Naive thymus-derived CD4-positive, alpha-beta T cell (primary cell): ENCODE measurements at regions not wholly inside any gene's neighbourhood (a gene's known extent, or its start where the extent isn't known, plus 50 kb on each side); places are given as distances from the start of the nearest gene placed in this dataset.
A peak's percentile ranks its signal among the peaks of the same experiment; 100 is the strongest.

Experiments used
- ATAC-seq: fragments of 150-1000 bp; cut with Tn5 transposase; 2 replicates; pipeline ENCODE4 v1.10.0; 2021; ENCODE audit warnings: mild to moderate bottlenecking, moderate library complexity
- CTCF ChIA-PET: fragments of 350-600 bp; sonication (Branson Sonifier 250); formaldehyde crosslinking; loops from one replicate; lab custom pipeline; 2021; ENCODE audit warnings: antibody characterized with exemption; lab: Charles Lee
- POLR2A ChIA-PET: fragments of 350-600 bp; sonication (Branson Sonifier 250); formaldehyde crosslinking; loops from one replicate; lab custom pipeline; 2021; ENCODE audit warnings: antibody characterized with exemption, inconsistent platforms; lab: Charles Lee
- DNase-seq, 9 donors: peaks; one replicate each; pipeline versions ENCODE4 v3.0.0 to v3.0.0-alpha.2; 2020 to 2022; ENCODE audit warnings: mixed read lengths in 1 of 9
- H3K27ac ChIP-seq: one replicate; pipeline ENCODE4 v1.7.0; 2013; ENCODE audit warnings: mild to moderate bottlenecking, low read depth, low read length, moderate library complexity
- H3K27me3 ChIP-seq, 2 donors: one replicate each; pipeline ENCODE4 v1.7.0; 2013; ENCODE audit warnings: low read length in 2 of 2, mild to moderate bottlenecking in 2 of 2, moderate library complexity in 2 of 2; ENCODE audit not compliant: control insufficient read depth in 2 of 2, insufficient read depth in 2 of 2
- H3K36me3 ChIP-seq, 3 experiments: 1 replicate in 2 of 3; 2 replicates in 1 of 3; pipeline ENCODE4 v1.7.0; 2013; ENCODE audit warnings: low read length in 3 of 3, mild to moderate bottlenecking in 3 of 3, moderate library complexity in 1 of 3; ENCODE audit not compliant: insufficient read depth in 3 of 3, control insufficient read depth in 2 of 3
- H3K4me1 ChIP-seq, 2 donors: one replicate each; pipeline ENCODE4 v1.7.0; 2013; ENCODE audit warnings: low read length in 2 of 2, mild to moderate bottlenecking in 2 of 2, moderate library complexity in 1 of 2; ENCODE audit not compliant: control insufficient read depth in 2 of 2, insufficient read depth in 2 of 2
- H3K4me3 ChIP-seq: 2 replicates; pipeline ENCODE4 v1.7.0; 2013; ENCODE audit warnings: mild to moderate bottlenecking, low read length
- H3K9me3 ChIP-seq, 3 experiments: 1 replicate in 2 of 3; 2 replicates in 1 of 3; pipeline ENCODE4 v1.7.0; 2013; ENCODE audit warnings: low read length in 3 of 3; ENCODE audit not compliant: control insufficient read depth in 2 of 3
- H3K27ac Mint-ChIP-seq, 9 donors: one replicate each; pipeline ENCODE4 v1.8.0; 2020 to 2022; ENCODE audit warnings: mixed read lengths in 9 of 9, mild to moderate bottlenecking in 8 of 9, moderate library complexity in 5 of 9, inconsistent platforms in 2 of 9
- H3K27me3 Mint-ChIP-seq, 5 donors: one replicate each; pipeline ENCODE4 v1.8.0; 2021 to 2022; ENCODE audit warnings: mixed read lengths in 5 of 5, mild to moderate bottlenecking in 1 of 5
- H3K36me3 Mint-ChIP-seq, 5 donors: one replicate each; pipeline ENCODE4 v1.8.0; 2020 to 2022; ENCODE audit warnings: mixed read lengths in 5 of 5, mild to moderate bottlenecking in 3 of 5, inconsistent platforms in 1 of 5
- H3K4me1 Mint-ChIP-seq, 7 donors: one replicate each; pipeline ENCODE4 v1.8.0; 2020 to 2022; ENCODE audit warnings: mixed read lengths in 7 of 7, mild to moderate bottlenecking in 3 of 7, inconsistent platforms in 1 of 7
- H3K4me3 Mint-ChIP-seq, 10 donors: one replicate each; pipeline ENCODE4 v1.8.0; 2020 to 2022; ENCODE audit warnings: mild to moderate bottlenecking in 10 of 10, mixed read lengths in 10 of 10, moderate library complexity in 6 of 10, inconsistent platforms in 2 of 10
- H3K9me3 Mint-ChIP-seq, 11 donors: one replicate each; pipeline ENCODE4 v1.8.0; 2020 to 2022; ENCODE audit warnings: mixed read lengths in 11 of 11, mild to moderate bottlenecking in 4 of 11, inconsistent platforms in 1 of 11, moderate library complexity in 1 of 11
- intact Hi-C, 2 donors: fragments of 100-400 bp; cut with micrococcal nuclease; formaldehyde crosslinking; loops; one replicate each; pipeline ENCODE4 v1.15.1; 2023

GRCh38 chr5:14922456-14922855 lies 50.9 kb upstream of the ANKH start:
- H3K27ac ChIP-seq = no peak overlapping the region
- ATAC-seq = no peak
- no peaks in the 10 kb centered on the region for H3K36me3 ChIP-seq
- intact Hi-C loops = no loop called here
- no peak for DNase-seq
- Mint-ChIP-seq H3K4me3 (no peak overlapping the region), H3K36me3 (no peaks in the 10 kb centered on the region), H3K4me1 (peaks cover 6 to 45% (median 26%) of the 10 kb centered on the region in 7 donors), H3K27ac (peak overlapping the region in 2 of 9 donors; percentile 15 to 18), H3K27me3 (no peaks in the 10 kb centered on the region), H3K9me3 (no peaks in the 10 kb centered on the region)
- ChIA-PET POLR2A (no interaction called here), CTCF (no interaction called here)
- H3K4me1 ChIP-seq = peaks cover 11 to 14% of the 10 kb centered on the region in 2 donors
- H3K27me3 ChIP-seq = no peaks in the 10 kb centered on the region
- H3K9me3 ChIP-seq = no peaks in the 10 kb centered on the region
- no peak overlapping the region for H3K4me3 ChIP-seq
